Mesothelial cell of epicardium (in vitro differentiated cells): ENCODE measurements at regions not wholly inside any gene's neighbourhood (a gene's known extent, or its start where the extent isn't known, plus 50 kb on each side); places are given as distances from the start of the nearest gene placed in this dataset.

ENCODE experiments used
- DNase-seq, 2 experiments: peaks; one replicate each; pipeline ENCODE4 v3.0.0; 2021; ENCODE audit warnings: low spot score in 2 of 2; ENCODE audit not compliant: unreplicated experiment in 2 of 2
- H3K27ac Mint-ChIP-seq: 2 replicates; pipeline ENCODE4 v1.8.0; 2021; ENCODE audit warnings: mixed read lengths
- H3K27me3 Mint-ChIP-seq: 2 replicates; pipeline ENCODE4 v1.8.0; 2021; ENCODE audit warnings: low read depth, mixed read lengths
- H3K36me3 Mint-ChIP-seq: 2 replicates; pipeline ENCODE4 v1.8.0; 2021; ENCODE audit warnings: mixed read lengths
- H3K4me1 Mint-ChIP-seq: 2 replicates; pipeline ENCODE4 v1.8.0; 2021; ENCODE audit warnings: mixed read lengths
- H3K4me3 Mint-ChIP-seq: 2 replicates; pipeline ENCODE4 v1.8.0; 2021; ENCODE audit warnings: mild to moderate bottlenecking, moderate library complexity, mixed read lengths
- H3K9me3 Mint-ChIP-seq: 2 replicates; pipeline ENCODE4 v1.8.0; 2021; ENCODE audit warnings: mixed read lengths
- TF ChIP-seq, protein P1 (sequence below): fragments of 200-600 bp; sonication (generic); IDR thresholded peaks from one replicate; pipeline ENCODE4 v1.5.0; 2021; ENCODE audit warnings: antibody characterized with exemption; ENCODE audit not compliant: unreplicated experiment

DNA sequence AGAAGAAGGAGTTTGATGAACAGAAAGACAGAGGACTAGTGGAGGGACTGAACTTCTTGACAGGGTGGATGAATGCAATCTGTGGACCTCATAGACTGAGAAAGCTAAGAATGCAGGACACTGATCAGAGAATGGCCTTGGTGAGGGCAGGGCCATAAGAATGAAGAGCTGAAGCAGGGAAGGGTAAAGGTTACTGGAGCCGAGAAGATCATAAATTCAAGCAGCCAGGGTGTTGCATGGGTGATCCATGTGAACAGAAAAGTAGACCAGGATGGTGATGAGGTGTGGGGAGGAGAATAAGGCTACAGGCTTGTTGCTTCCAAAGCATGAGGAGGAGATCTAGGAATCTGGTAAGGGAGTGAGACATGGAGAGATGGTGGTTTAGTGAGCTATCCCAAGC lies 295.9 kb downstream of the ADGB start:
- Mint-ChIP-seq H3K4me3 (no peak overlapping the region), H3K4me1 (peaks cover 12% of the 10 kb centered on the region), H3K9me3 (no peaks in the 10 kb centered on the region), H3K27me3 (no peaks in the 10 kb centered on the region), H3K27ac (no peak overlapping the region), H3K36me3 (no peaks in the 10 kb centered on the region)
- TF ChIP-seq, protein P1, sequence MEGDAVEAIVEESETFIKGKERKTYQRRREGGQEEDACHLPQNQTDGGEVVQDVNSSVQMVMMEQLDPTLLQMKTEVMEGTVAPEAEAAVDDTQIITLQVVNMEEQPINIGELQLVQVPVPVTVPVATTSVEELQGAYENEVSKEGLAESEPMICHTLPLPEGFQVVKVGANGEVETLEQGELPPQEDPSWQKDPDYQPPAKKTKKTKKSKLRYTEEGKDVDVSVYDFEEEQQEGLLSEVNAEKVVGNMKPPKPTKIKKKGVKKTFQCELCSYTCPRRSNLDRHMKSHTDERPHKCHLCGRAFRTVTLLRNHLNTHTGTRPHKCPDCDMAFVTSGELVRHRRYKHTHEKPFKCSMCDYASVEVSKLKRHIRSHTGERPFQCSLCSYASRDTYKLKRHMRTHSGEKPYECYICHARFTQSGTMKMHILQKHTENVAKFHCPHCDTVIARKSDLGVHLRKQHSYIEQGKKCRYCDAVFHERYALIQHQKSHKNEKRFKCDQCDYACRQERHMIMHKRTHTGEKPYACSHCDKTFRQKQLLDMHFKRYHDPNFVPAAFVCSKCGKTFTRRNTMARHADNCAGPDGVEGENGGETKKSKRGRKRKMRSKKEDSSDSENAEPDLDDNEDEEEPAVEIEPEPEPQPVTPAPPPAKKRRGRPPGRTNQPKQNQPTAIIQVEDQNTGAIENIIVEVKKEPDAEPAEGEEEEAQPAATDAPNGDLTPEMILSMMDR: no peak
- no peak for DNase-seq

DNA sequence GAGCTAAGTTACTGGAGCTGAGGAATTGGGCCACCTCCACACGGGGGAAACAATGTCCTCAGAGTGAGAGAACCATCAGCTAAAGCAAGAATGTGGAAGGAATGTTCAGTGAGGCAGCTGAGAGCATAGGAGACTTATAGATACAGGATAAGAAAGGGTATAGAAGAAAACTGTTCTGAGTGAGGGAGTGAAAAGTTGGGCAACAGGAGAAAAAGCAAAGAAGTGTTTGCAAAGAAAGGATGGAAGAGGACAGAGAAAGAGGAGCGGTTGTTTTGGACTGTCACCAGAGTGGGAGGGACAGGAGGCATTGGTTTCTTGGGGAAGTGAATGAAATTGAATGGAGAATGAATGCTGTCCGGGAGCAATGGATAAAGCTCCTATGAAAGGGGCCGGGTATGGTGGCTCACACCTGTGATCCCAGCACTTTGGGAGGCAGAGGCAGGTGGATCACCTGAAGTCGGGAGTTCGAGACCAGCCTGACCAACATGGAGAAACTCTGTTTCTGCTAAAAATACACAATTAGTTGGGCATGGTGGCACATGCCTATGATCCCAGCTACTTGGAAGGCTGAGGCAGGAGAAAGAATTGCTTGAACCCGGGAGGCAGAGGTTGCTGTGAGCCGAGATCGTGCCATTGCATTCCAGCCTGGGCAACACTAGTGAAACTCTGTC lies 296.5 kb downstream of the ADGB start:
- H3K27ac Mint-ChIP-seq: no peak overlapping the region
- TF ChIP-seq, protein P1: no peak
- H3K4me1 Mint-ChIP-seq: peaks cover 10% of the 10 kb centered on the region
- H3K4me3 Mint-ChIP-seq: no peak overlapping the region
- no peak for DNase-seq
- no peaks in the 10 kb centered on the region for H3K27me3 Mint-ChIP-seq
- no peaks in the 10 kb centered on the region for H3K9me3 Mint-ChIP-seq
- H3K36me3 Mint-ChIP-seq: no peaks in the 10 kb centered on the region

DNA sequence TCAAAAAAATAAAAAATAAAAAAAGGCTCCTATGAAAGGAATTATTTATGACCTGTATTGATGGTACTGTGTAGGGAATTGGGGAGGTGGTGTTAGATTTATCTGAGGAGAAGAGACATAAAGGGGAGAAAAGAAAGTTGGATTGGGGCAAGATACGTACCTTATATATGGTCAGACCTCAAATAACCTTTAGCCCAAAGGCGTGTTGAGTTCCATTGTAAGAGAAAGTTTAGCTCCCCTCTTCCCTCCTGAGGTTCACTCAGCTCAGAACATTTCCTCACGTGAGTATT lies 296.9 kb downstream of the ADGB start:
- TF ChIP-seq, protein P1: no peak
- Mint-ChIP-seq H3K27ac (no peak overlapping the region), H3K36me3 (no peaks in the 10 kb centered on the region), H3K9me3 (no peaks in the 10 kb centered on the region), H3K27me3 (no peaks in the 10 kb centered on the region), H3K4me1 (peaks cover 10% of the 10 kb centered on the region), H3K4me3 (no peak overlapping the region)
- DNase-seq: no peak

DNA sequence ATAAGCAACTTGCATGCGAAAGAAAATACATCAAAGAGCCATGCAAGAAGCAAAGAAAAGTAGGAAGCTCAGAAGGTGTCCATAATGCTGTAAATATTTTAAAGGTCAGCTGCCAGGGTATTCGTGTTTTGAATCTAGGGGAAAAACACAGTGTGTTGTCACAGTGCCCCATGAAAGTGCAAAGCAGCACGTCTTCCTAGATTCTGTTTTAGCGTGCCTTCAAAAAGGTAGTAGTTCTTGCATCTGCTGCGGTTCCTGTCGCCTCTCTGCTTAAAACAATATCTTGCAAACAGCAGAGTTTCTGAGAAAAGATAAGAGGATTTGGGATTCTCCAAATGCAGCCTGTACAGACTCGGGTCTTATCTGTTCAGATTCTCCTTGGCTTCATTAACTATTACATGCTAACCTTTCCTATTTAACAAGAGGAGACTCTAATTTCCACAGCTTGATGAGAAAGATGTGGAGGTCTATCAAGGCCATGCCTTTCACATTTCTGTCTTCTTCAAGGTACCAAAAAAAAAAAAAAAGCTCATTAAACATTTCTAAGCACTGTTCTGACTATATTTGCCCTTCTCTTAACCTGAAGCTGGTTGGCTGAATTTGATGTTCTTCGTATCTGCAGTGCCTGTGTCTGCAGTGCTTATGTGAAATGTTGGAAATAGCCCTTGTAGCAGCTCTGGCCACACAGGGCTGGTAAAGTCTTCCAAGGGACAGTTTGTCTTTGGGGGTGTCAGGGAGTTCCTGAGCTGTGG lies 297.5 kb downstream of the ADGB start:
- H3K9me3 Mint-ChIP-seq: no peaks in the 10 kb centered on the region
- TF ChIP-seq, protein P1: no peak
- H3K27me3 Mint-ChIP-seq: no peaks in the 10 kb centered on the region
- peak overlapping the region; percentile 11 for H3K27ac Mint-ChIP-seq
- H3K4me1 Mint-ChIP-seq: peaks cover 10% of the 10 kb centered on the region
- DNase-seq: no peak
- H3K36me3 Mint-ChIP-seq: no peaks in the 10 kb centered on the region
- no peak overlapping the region for H3K4me3 Mint-ChIP-seq

DNA sequence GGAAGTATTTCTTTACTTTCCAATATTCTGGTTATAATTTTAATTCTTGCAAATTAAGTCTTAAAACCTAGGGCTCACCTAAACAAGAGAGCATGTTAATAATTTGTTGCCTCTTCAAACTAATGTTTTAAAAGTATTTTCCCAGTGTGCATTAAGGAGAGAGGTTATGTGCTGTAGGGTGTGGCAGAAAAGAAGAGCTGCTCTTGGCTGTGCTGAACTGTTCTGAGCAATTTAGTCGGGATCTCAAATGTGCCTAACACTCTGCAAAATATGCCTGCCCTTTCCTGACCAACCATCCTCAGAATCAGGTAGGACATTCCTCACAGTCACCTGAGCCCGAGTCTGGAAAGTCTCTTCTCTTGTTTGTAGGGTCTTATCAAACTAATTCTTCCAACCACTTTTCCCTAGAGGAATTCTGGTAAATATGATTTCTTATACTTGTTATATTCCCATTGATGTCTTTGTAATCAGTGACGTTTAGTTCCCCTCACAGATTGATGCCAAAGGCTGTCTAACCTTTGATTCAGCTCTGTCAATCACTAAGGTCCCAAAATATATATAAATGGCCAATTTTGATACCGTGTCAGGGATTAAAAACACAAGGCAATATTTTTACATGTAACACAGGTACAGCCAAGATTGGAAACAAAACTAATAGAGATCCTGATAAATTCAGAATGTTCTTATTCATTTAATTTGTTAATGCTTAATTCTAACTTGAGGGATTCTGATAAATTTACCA lies 298.4 kb downstream of the ADGB start:
- H3K36me3 Mint-ChIP-seq: no peaks in the 10 kb centered on the region
- H3K9me3 Mint-ChIP-seq: no peaks in the 10 kb centered on the region
- DNase-seq: no peak
- H3K4me1 Mint-ChIP-seq: peaks cover 10% of the 10 kb centered on the region
- TF ChIP-seq, protein P1: no peak
- H3K27me3 Mint-ChIP-seq: no peaks in the 10 kb centered on the region
- H3K4me3 Mint-ChIP-seq: no peak overlapping the region
- no peak overlapping the region for H3K27ac Mint-ChIP-seq
